ENCODE measurements at regions not wholly inside any gene's neighbourhood (a gene's known extent, or its start where the extent isn't known, plus 50 kb on each side); places are given as distances from the start of the nearest gene placed in this dataset.

DNA sequence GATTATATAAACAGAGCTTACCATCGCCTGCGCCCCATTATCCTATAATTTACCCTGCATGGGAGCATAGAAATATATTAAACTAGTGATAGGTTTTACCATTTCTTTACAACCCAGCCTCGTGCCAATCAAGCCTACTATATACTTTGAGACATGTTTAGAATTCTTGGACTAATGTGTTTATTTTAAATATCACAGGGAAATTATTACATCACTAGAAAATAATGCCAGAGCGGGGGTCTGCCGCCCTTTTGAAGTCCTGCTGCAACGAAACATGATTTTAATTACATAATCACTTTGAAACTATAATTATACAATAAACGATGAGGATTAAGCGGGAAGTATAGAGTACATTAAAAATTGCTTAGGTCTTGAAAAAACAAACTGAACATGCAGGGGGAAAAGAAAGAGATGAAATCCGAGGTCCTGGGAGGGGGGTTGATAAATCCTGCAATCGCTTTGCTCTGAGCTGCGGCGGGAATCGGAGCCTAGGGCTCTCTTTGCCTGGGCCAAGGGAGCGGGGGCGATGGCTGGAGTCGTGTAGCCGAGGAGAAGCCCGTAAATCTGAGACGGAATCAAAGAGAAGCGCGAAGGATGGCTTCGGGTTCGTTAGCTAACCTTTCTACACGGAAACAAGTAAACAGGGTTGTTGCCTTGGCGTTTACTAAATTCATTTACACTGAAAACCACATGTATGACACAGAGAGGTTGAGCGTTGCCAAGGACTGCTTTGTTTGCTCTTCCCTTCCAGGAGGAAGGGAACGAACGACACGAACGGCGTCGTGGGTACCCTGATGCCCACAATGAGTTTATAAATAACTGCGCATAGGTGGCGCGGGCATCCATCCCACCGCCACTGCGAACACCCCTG lies 127.6 kb downstream of the TMEM174 start:
- H3K4me3 Mint-ChIP-seq = peak overlapping the region; percentile 1 to 55 (median 40)
- H3K27ac Mint-ChIP-seq = peak overlapping the region in 2 of 3 experiments; percentile 65 to 69
- H3K9me3 Mint-ChIP-seq = no peaks in the 10 kb centered on the region

GRCh38 chr5:73299665-73300336 lies 126.8 kb downstream of the TMEM174 start:
- H3K4me1 Mint-ChIP-seq = peaks cover 56% of the 10 kb centered on the region
- H3K4me3 Mint-ChIP-seq = peak overlapping the region; percentile 40 to 72 (median 51)
- no peaks in the 10 kb centered on the region for H3K9me3 Mint-ChIP-seq
- H3K36me3 Mint-ChIP-seq (ENCODE audit: low read depth) = no peaks in the 10 kb centered on the region
- peak overlapping the region in 2 of 3 experiments; percentile 65 to 69 for H3K27ac Mint-ChIP-seq
- TF ChIP-seq, protein P1, sequence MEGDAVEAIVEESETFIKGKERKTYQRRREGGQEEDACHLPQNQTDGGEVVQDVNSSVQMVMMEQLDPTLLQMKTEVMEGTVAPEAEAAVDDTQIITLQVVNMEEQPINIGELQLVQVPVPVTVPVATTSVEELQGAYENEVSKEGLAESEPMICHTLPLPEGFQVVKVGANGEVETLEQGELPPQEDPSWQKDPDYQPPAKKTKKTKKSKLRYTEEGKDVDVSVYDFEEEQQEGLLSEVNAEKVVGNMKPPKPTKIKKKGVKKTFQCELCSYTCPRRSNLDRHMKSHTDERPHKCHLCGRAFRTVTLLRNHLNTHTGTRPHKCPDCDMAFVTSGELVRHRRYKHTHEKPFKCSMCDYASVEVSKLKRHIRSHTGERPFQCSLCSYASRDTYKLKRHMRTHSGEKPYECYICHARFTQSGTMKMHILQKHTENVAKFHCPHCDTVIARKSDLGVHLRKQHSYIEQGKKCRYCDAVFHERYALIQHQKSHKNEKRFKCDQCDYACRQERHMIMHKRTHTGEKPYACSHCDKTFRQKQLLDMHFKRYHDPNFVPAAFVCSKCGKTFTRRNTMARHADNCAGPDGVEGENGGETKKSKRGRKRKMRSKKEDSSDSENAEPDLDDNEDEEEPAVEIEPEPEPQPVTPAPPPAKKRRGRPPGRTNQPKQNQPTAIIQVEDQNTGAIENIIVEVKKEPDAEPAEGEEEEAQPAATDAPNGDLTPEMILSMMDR (IDR thresholded peaks at IDR 0.05; ENCODE audit: unreplicated experiment in 3 of 3) = no peak
- peaks cover 100% of the 10 kb centered on the region for H3K27me3 Mint-ChIP-seq (ENCODE audit: low read depth)

More for the DNA sequence above, 127.6 kb downstream of the TMEM174 start:
- TF ChIP-seq, protein P1 (IDR thresholded peaks at IDR 0.05; ENCODE audit: unreplicated experiment in 3 of 3) = no peak
- peaks cover 51% of the 10 kb centered on the region for H3K4me1 Mint-ChIP-seq
- no peaks in the 10 kb centered on the region for H3K36me3 Mint-ChIP-seq (ENCODE audit: low read depth)
- peaks cover 100% of the 10 kb centered on the region for H3K27me3 Mint-ChIP-seq (ENCODE audit: low read depth)

- H3K4me1 Mint-ChIP-seq = peaks cover 56% of the 10 kb centered on the region
- H3K27me3 Mint-ChIP-seq (ENCODE audit: low read depth) = peaks cover 95% of the 10 kb centered on the region
- peak overlapping the region in 2 of 3 experiments; percentile 65 to 69 for H3K27ac Mint-ChIP-seq
- no peaks in the 10 kb centered on the region for H3K9me3 Mint-ChIP-seq
- no peaks in the 10 kb centered on the region for H3K36me3 Mint-ChIP-seq (ENCODE audit: low read depth)
- H3K4me3 Mint-ChIP-seq = peak overlapping the region; percentile 53 to 73 (median 72)
- TF ChIP-seq, protein P1 (IDR thresholded peaks at IDR 0.05; ENCODE audit: unreplicated experiment in 3 of 3) = peak; percentile 36 to 51 (median 39)
These were observed 126.0 kb downstream of the TMEM174 start for GRCh38 chr5:73298772-73299630.

- Mint-ChIP-seq H3K36me3 (ENCODE audit: low read depth) (no peaks in the 10 kb centered on the region), H3K27ac (peak overlapping the region in 2 of 3 experiments; percentile 40 to 56), H3K27me3 (ENCODE audit: low read depth) (peaks cover 90% of the 10 kb centered on the region), H3K4me3 (peak overlapping the region; percentile 53 to 73 (median 65)), H3K4me1 (peaks cover 56% of the 10 kb centered on the region), H3K9me3 (no peaks in the 10 kb centered on the region)
- TF ChIP-seq, protein P1 (IDR thresholded peaks at IDR 0.05; ENCODE audit: unreplicated experiment in 3 of 3) = no peak
These were observed 125.3 kb downstream of the TMEM174 start for GRCh38 chr5:73298251-73298771.

GRCh38 chr5:73297430-73297829 lies 124.4 kb downstream of the TMEM174 start:
- no peaks in the 10 kb centered on the region for H3K9me3 Mint-ChIP-seq
- TF ChIP-seq, protein P1 (IDR thresholded peaks at IDR 0.05; ENCODE audit: unreplicated experiment in 3 of 3) = no peak
- H3K4me3 Mint-ChIP-seq = no peak overlapping the region
- peaks cover 51% of the 10 kb centered on the region for H3K4me1 Mint-ChIP-seq
- H3K27me3 Mint-ChIP-seq (ENCODE audit: low read depth) = peaks cover 81% of the 10 kb centered on the region
- H3K36me3 Mint-ChIP-seq (ENCODE audit: low read depth) = no peaks in the 10 kb centered on the region
- peak overlapping the region in 2 of 3 experiments; percentile 44 to 64 for H3K27ac Mint-ChIP-seq

Data from nephron (organoid).